Cardiac fibroblast (primary cell): ENCODE measurements at regions not wholly inside any gene's neighbourhood (a gene's known extent, or its start where the extent isn't known, plus 50 kb on each side); places are given as distances from the start of the nearest gene placed in this dataset.

Experiments
- DNase-seq, 2 donors: peaks; one replicate each; pipeline versions ENCODE4 v3.0.0 to v3.0.0-alpha.2; 2010; ENCODE audit warnings: low read depth in 2 of 2
- H3K4me3 ChIP-seq, 2 donors: replicated peaks in 1 of 2; 1 replicate in 1 of 2; 2 replicates in 1 of 2; pipeline ENCODE4 v1.5.1; 2011; ENCODE audit warnings: low read depth in 2 of 2, low read length in 2 of 2, mild to moderate bottlenecking in 2 of 2, moderate library complexity in 1 of 2
- TF ChIP-seq, protein P1 (sequence below): IDR thresholded peaks from one replicate; pipeline ENCODE4 v1.5.1; 2011; ENCODE audit warnings: low read depth, mild to moderate bottlenecking, low read length, inconsistent platforms

DNA sequence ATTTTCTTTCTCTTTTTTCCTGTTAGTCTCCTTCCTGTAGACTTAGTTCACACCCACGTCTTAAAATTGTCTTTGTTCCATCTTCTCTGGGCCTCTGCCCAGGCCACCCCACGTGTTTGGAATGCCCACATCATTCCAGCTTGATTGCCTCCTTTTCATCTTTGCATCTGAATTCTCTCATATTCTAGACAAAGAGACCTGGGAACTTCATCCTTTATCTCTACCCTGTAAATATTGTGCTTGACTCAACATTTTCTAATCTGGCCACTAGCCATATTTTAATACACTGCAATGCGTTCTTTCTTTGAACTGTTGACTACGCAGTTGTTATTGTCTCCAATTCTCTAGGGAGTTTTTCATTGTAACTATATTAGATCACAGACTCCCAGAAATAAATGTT is 187.5 kb upstream of the NRXN1 start:
- TF ChIP-seq, protein P1, sequence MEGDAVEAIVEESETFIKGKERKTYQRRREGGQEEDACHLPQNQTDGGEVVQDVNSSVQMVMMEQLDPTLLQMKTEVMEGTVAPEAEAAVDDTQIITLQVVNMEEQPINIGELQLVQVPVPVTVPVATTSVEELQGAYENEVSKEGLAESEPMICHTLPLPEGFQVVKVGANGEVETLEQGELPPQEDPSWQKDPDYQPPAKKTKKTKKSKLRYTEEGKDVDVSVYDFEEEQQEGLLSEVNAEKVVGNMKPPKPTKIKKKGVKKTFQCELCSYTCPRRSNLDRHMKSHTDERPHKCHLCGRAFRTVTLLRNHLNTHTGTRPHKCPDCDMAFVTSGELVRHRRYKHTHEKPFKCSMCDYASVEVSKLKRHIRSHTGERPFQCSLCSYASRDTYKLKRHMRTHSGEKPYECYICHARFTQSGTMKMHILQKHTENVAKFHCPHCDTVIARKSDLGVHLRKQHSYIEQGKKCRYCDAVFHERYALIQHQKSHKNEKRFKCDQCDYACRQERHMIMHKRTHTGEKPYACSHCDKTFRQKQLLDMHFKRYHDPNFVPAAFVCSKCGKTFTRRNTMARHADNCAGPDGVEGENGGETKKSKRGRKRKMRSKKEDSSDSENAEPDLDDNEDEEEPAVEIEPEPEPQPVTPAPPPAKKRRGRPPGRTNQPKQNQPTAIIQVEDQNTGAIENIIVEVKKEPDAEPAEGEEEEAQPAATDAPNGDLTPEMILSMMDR: no peak
- peak; percentile 40 to 76 for DNase-seq
- no peak overlapping the region for H3K4me3 ChIP-seq

DNA sequence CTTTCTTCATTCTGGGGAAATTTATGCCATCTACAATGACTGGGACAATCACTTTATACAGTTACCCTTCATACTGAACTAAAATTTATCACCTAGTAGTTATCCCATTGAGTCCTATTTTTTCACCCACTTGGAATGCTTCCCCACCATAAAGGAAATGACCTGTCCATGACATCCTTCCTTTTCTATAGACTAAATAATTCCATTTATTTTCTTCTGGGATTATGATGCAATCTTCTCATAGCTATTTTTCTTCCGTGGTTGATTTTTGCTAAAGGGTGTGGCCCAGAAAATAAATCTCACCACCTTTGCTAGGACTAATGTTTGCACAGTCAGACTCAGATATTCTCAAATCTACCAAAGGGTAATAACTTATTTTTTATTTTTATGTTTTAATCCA is 186.1 kb upstream of the NRXN1 start:
- TF ChIP-seq, protein P1: no peak
- H3K4me3 ChIP-seq: no peak overlapping the region
- peak in 1 of 2 donors; percentile 23 for DNase-seq

DNA sequence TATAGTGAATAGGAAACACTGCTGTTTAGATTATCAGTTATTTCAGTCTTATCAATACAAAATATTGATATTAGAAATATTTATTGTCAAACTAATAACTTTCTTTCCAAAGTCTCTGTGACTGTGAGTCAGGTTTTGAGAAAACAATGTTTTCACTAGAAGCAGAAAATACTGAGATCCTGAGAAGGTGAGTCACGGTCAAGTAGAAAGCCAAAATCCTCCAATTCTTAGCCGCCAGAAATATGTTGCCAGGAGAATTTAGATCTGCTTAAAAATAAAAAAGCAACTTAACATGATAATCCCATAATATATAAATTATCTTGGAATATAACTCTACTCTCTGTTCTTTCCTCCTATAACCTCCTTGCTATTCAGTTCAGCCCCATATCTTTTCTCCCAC is 181.9 kb upstream of the NRXN1 start:
- no peak overlapping the region for H3K4me3 ChIP-seq
- TF ChIP-seq, protein P1: no peak
- peak in 1 of 2 donors; percentile 48 for DNase-seq

DNA sequence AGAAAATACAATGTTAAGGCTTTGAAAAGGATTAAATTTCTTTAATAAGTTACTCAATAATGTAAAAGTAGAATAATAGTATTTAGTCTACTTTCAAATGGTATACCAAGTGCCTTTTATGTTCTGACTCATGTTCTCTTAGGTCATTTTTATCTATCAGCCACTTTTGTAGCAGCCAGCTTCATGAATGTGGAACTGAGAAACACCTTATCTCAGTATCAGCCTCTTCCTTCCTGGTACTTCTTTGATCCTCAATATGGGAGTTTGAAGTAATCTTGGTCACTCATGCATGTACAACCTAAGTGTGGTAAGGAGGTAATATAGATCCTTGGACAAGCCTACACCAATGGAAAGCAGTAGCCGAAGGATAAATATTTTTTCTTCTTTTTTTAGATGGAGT is 180.4 kb upstream of the NRXN1 start:
- H3K4me3 ChIP-seq: no peak overlapping the region
- TF ChIP-seq, protein P1: no peak
- no peak for DNase-seq

DNA sequence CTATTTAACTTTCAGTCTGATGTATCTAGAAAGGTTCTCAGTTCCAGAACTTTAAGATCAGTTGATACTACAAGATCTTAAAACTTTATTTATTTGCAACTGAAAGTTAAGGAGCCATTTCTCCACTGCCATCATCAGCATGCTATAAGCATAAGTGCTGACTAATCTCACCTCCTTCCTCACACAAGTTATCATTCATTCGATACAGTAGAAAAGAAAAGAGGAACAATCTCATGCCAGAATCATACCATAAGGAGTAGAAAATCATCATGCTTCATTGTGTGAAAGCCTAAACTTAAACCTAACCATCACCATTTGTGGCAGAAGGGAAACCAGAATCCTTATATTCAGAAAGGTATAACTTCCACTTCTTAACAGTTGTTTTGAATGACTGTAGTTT is 176.6 kb upstream of the NRXN1 start:
- TF ChIP-seq, protein P1: no peak
- no peak for DNase-seq
- no peak overlapping the region for H3K4me3 ChIP-seq

DNA sequence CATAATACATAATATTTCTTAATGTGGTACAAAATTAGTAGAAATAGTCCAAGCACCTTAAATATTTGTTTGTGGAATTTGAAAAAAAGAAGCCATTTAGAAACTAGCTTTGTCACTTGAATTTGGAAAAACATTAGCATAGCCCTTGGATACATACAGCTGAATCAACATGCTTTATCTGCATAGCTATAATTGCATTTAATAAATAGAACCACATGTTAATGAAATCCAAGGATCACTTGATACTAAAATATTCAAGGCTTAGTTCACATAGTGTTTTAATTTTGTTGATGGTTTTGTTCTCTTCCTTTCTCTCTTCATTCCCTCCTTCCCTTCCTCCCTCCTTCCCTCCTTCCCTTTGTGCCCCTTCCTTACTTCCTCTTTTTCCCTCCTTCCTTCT is 169.4 kb upstream of the NRXN1 start:
- TF ChIP-seq, protein P1: no peak
- H3K4me3 ChIP-seq: no peak overlapping the region
- no peak for DNase-seq

DNA sequence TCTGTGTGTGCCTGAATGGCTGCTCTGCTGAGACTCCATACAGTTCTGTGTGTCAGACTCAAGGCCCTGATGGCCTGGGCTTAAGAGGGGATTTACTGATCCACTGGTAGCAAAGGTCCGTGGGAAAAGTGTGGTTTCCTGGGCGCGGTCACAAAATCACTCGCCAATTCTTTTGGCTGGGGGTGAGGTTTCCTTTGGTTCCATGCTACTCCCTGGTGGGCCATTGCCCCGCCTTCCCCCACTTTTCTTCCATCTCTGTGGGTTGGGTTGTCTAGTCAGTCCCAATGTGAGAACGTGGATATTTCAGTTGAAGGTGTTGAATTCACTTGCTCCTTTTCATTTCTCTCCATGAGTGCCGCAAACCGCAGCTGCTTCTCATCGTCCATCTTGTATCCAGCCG is 162.7 kb upstream of the NRXN1 start:
- TF ChIP-seq, protein P1: no peak
- DNase-seq: no peak
- no peak overlapping the region for H3K4me3 ChIP-seq
